ENCODE measurements at regions not wholly inside any gene's neighbourhood (a gene's known extent, or its start where the extent isn't known, plus 50 kb on each side); places are given as distances from the start of the nearest gene placed in this dataset.

- H3K4me1 ChIP-seq (ENCODE audit: insufficient read depth): peaks cover 23% of the 10 kb centered on the region
- no peaks in the 10 kb centered on the region for H3K79me2 ChIP-seq (replicated peaks; ENCODE audit: insufficient read depth)
- no peaks in the 10 kb centered on the region for H3K27me3 Mint-ChIP-seq (ENCODE audit: insufficient read depth, low read depth, poor library complexity)
Measured at GRCh38 chr6:114450631-114451030, 107.8 kb upstream of the HS3ST5 start.

More at GRCh38 chr6:114450631-114451030, 107.8 kb upstream of the HS3ST5 start:
- H3K4me2 ChIP-seq: no peak overlapping the region
- H3K9me2 ChIP-seq (ENCODE audit: insufficient read depth): no peaks in the 10 kb centered on the region
- DNase-seq (ENCODE audit: low spot score) (no peak), ATAC-seq (no peak)
- no peaks in the 10 kb centered on the region for H3K36me3 ChIP-seq (ENCODE audit: insufficient read depth)
- TF ChIP-seq EZH2phosphoT487 (IDR thresholded peaks at IDR 0.05; ENCODE audit: unreplicated experiment) (no peak), ZNF114 (CRISPR knock-in tag; IDR thresholded peaks at IDR 0.05) (no peak), EZH2 (IDR thresholded peaks at IDR 0.05; ENCODE audit: low read depth, unreplicated experiment) (no peak), JUNB (IDR thresholded peaks at IDR 0.05; ENCODE audit: unreplicated experiment) (no peak), REST (IDR thresholded peaks at IDR 0.05; ENCODE audit: unreplicated experiment) (no peak), STAT1 (IDR thresholded peaks at IDR 0.05; ENCODE audit: unreplicated experiment) (no peak), ETS1 (IDR thresholded peaks at IDR 0.05) (no peak), POLR2AphosphoS5 (IDR thresholded peaks at IDR 0.05; ENCODE audit: low read depth) (no peak), CREB1 (CRISPR knock-in tag; IDR thresholded peaks at IDR 0.05; ENCODE audit: low read depth) (no peak), NANOG (IDR thresholded peaks at IDR 0.05; ENCODE audit: borderline replicate concordance) (no peak), ZNF331 (CRISPR knock-in tag; IDR thresholded peaks at IDR 0.05; ENCODE audit: low read depth) (no peak)
- TF ChIP-seq, protein P1, sequence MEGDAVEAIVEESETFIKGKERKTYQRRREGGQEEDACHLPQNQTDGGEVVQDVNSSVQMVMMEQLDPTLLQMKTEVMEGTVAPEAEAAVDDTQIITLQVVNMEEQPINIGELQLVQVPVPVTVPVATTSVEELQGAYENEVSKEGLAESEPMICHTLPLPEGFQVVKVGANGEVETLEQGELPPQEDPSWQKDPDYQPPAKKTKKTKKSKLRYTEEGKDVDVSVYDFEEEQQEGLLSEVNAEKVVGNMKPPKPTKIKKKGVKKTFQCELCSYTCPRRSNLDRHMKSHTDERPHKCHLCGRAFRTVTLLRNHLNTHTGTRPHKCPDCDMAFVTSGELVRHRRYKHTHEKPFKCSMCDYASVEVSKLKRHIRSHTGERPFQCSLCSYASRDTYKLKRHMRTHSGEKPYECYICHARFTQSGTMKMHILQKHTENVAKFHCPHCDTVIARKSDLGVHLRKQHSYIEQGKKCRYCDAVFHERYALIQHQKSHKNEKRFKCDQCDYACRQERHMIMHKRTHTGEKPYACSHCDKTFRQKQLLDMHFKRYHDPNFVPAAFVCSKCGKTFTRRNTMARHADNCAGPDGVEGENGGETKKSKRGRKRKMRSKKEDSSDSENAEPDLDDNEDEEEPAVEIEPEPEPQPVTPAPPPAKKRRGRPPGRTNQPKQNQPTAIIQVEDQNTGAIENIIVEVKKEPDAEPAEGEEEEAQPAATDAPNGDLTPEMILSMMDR (conservative IDR thresholded peaks at IDR 0.05; ENCODE audit: low read depth in 2 of 2): no peak
- H3K27ac ChIP-seq (ENCODE audit: low read depth): no peak overlapping the region
- H3K27ac Mint-ChIP-seq: no peak overlapping the region; the same call in 1 of the 2 replicates
- H3K4me3 Mint-ChIP-seq: no peak overlapping the region
- H3K36me3 Mint-ChIP-seq (ENCODE audit: low read depth): no peaks in the 10 kb centered on the region; the same call in 2 of the 3 replicates
- H3F3A ChIP-seq (replicated peaks; ENCODE audit: low read depth): no peaks in the 10 kb centered on the region
- no peak overlapping the region for H3K4me3 ChIP-seq
- no peaks in the 10 kb centered on the region for H3K27me3 ChIP-seq (ENCODE audit: insufficient read depth)
- H3K9me3 Mint-ChIP-seq: no peaks in the 10 kb centered on the region
- no peaks in the 10 kb centered on the region for H4K20me1 ChIP-seq (replicated peaks; ENCODE audit: insufficient read depth)
- H2AFZ ChIP-seq: no peak overlapping the region
- peaks cover 26% of the 10 kb centered on the region for H3K4me1 Mint-ChIP-seq

Data from GM23338 (cell line).